BLaER1 treated with 17β-estradiol and CSF1 and Interleukin-3, amounts not matched to agents 10 nM and 100 nM (cell line): ENCODE measurements at regions not wholly inside any gene's neighbourhood (a gene's known extent, or its start where the extent isn't known, plus 50 kb on each side); places are given as distances from the start of the nearest gene placed in this dataset.
"Not testable (repeated sequence)": the region's sequence is repeated elsewhere in the genome, so short reads cannot be mapped to it uniquely, and the experiment has no call there.

Experiments used
- H3K27ac ChIP-seq, 11 experiments: shearing (Covaris generic); formaldehyde crosslinking; 2 replicates each; pipeline ENCODE4 v1.8.1; 2022
- H3K27me3 ChIP-seq, 11 experiments: shearing (Covaris generic); formaldehyde crosslinking; 2 replicates each; pipeline ENCODE4 v1.8.1; 2022
- H3K36me3 ChIP-seq, 11 experiments: shearing (Covaris generic); formaldehyde crosslinking; 2 replicates each; pipeline ENCODE4 v1.8.1; 2022
- H3K4me1 ChIP-seq, 10 experiments: shearing (Covaris generic); formaldehyde crosslinking; 2 replicates each; pipeline ENCODE4 v1.8.1; 2022
- H3K4me2 ChIP-seq, 11 experiments: shearing (Covaris generic); formaldehyde crosslinking; 2 replicates each; pipeline ENCODE4 v1.8.1; 2022
- H3K4me3 ChIP-seq, 10 experiments: shearing (Covaris generic); formaldehyde crosslinking; 2 replicates each; pipeline ENCODE4 v1.8.1; 2022
- H3K9ac ChIP-seq, 11 experiments: shearing (Covaris generic); formaldehyde crosslinking; 2 replicates each; pipeline ENCODE4 v1.8.1; 2022
- H3K9me3 ChIP-seq, 11 experiments: shearing (Covaris generic); formaldehyde crosslinking; replicated peaks in 1 of 11; 2 replicates each; pipeline ENCODE4 v1.8.1; 2022
- H4K20me1 ChIP-seq, 11 experiments: shearing (Covaris generic); formaldehyde crosslinking; 2 replicates each; pipeline ENCODE4 v1.8.1; 2022
- Cebpa-rat ChIP-seq, 11 experiments: shearing (Covaris generic); IDR thresholded peaks; 2 replicates each; pipeline ENCODE4 v1.8.1; 2022

DNA sequence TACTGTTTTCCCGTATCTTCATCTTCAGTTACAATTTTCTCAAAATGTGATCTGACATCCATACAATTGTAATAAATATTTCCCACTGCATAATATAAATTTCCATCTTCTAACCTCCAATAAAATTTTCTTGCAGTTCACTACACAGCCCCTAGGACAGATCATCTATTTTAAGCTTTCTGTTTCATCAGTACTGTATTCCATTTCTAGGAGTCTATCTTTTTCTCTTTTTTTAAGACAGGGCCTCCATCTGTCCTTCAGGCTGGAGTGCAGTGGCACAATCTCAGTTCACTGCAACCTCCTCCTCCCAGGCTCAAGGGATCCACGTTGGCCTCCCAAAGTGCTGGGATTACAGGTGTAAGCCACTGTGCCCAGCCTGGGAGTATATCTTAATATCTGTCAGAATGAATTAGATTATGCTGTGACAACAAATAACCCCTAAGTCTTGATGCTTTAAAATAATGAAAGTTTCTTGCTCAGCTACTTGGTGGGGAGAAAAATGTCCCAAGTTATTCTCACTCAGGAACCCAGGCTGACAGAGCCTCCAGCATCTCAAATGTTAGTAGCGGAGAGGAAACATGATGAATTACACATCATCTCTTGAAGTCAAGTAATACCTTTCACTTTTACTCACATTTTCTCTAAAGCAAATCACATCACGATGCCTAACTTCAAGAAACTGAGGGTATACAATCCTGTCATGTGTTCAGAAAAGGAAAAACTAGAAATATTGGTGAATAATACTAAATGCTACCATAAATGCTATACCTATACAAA lies 92.2 kb downstream of the BUD13 start:
- Histone ChIP-seq H3K36me3 (no peaks in the 10 kb centered on the region), H3K4me3 (no peak overlapping the region), H3K27ac (no peak overlapping the region), H3K9me3 (peaks cover 4 to 36% (median 13%) of the 10 kb centered on the region in 11 experiments; a peak in 14 of 22 replicates), H3K9ac (no peak overlapping the region), H4K20me1 (no peaks in the 10 kb centered on the region), H3K4me2 (no peak overlapping the region), H3K4me1 (no peaks in the 10 kb centered on the region), H3K27me3 (no peaks in the 10 kb centered on the region)
- no peak for TF ChIP-seq Cebpa-rat (IDR thresholded peaks at IDR 0.05)

DNA sequence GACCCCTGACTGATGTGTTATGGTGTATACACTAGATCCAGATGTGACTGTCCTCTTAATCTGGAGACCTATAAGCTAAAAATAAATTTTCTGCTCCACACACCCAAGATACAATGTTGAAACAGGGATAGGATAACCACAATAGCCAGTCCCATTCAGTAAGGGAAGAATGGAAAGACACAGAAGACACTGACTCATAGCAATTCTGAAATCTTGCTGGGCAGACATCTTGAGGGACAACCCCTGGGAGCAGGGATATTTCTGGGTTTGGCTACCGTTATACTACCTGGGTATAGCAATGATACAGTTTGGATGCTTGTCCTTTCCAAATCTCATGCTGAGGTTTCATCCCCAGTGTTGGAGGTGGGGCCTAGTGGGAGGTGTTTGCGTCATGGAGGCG lies 93.9 kb downstream of the BUD13 start:
- H3K27me3 ChIP-seq, result no peaks in the 10 kb centered on the region

DNA sequence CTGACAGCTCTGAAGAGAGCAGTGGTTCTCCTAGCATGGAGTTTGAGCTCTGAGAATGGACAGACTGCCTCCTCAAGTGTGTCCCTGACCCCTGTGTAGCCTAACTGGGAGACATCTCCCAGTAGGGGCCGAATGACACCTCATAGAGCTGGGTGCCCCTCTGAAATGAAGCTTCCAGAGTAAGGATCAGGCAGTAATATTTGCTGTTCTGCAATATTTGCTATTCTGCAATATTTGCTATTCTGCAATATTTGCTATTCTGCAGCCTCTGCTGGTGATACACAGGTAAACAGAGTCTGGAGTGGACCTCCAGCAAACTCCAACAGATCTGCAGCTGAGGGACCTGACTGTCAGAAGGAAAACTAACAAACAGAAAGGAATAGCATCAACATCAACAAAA lies 105.5 kb downstream of the BUD13 start:
- not testable (repeated sequence) for H3K4me2 ChIP-seq, H3K4me1 ChIP-seq, H3K9ac ChIP-seq, H4K20me1 ChIP-seq, H3K36me3 ChIP-seq, H3K27ac ChIP-seq, H3K4me3 ChIP-seq, H3K27me3 ChIP-seq
- H3K9me3 ChIP-seq, result peaks cover 30 to 47% (median 37%) of the 10 kb centered on the region in 11 experiments

More for the DNA sequence above, 93.9 kb downstream of the BUD13 start:
- Histone ChIP-seq H3K36me3 (no peaks in the 10 kb centered on the region), H3K9me3 (peaks cover 4 to 40% (median 15%) of the 10 kb centered on the region in 11 experiments; a peak in 14 of 22 replicates), H3K27ac (no peak overlapping the region), H4K20me1 (no peaks in the 10 kb centered on the region), H3K4me1 (no peaks in the 10 kb centered on the region), H3K4me3 (no peak overlapping the region), H3K4me2 (no peak overlapping the region), H3K9ac (no peak overlapping the region)
- TF ChIP-seq Cebpa-rat (IDR thresholded peaks at IDR 0.05), result no peak

DNA sequence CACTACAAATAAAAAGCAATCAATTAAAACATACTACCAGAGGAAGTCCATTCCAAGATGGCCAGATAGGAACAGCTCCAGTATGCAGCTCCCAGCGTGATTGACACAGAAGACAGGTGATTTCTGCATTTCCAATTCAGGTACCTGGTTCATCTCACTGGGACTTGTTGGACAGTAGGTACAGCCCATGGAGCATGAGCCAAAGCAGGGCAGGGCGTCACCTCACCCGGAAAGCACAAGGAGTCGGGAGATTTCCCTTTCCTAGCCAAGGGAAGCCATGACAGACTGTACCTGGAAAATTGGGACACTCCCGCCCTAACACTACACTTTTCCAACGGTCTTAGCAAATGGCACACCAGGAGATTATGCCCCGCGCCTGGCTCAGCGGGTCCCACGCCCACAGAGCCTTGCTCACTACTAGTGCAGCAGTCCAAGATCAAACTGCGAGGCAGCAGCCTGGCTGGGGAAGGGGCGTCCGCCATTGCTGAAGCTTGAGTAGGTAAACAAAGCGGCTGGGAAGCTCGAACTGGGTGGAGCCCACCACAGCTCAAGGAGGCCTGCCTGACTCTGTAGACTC lies 106.0 kb downstream of the BUD13 start:
- not testable (repeated sequence) for H3K27me3 ChIP-seq, H3K4me2 ChIP-seq, H4K20me1 ChIP-seq, H3K36me3 ChIP-seq, H3K4me1 ChIP-seq, H3K4me3 ChIP-seq, H3K9ac ChIP-seq, H3K27ac ChIP-seq
- peaks cover 30 to 46% (median 35%) of the 10 kb centered on the region in 11 experiments for H3K9me3 ChIP-seq

DNA sequence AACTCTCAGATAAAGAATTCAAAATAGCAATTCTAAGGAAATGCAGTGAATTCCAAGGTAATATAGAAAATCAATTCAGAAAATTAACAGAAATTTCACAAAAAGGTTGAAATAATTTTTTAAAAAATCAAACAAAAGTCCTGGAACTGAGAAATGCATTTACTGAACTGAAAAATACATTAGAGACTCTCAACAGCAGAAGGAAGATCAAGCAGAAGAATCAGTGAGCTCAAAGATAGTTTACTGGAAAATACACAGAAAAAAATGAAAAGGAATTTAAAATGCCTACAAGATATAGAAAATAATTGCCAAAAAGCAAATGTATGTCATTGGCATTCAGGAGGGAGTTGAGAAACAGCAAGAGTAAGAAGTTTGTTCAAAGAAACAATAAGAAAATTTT lies 107.3 kb downstream of the BUD13 start:
- no peak for TF ChIP-seq Cebpa-rat (IDR thresholded peaks at IDR 0.05)
- H3K9me3 ChIP-seq, result peaks cover 28 to 39% (median 31%) of the 10 kb centered on the region in 11 experiments
- H3K27ac ChIP-seq, result no peak overlapping the region
- H3K4me3 ChIP-seq, result no peak overlapping the region
- H3K36me3 ChIP-seq, result no peaks in the 10 kb centered on the region; a peak in 1 of 22 replicates
- H4K20me1 ChIP-seq, result no peaks in the 10 kb centered on the region
- H3K27me3 ChIP-seq, result no peaks in the 10 kb centered on the region
- H3K4me1 ChIP-seq, result no peaks in the 10 kb centered on the region
- no peak overlapping the region for H3K4me2 ChIP-seq
- no peak overlapping the region for H3K9ac ChIP-seq

DNA sequence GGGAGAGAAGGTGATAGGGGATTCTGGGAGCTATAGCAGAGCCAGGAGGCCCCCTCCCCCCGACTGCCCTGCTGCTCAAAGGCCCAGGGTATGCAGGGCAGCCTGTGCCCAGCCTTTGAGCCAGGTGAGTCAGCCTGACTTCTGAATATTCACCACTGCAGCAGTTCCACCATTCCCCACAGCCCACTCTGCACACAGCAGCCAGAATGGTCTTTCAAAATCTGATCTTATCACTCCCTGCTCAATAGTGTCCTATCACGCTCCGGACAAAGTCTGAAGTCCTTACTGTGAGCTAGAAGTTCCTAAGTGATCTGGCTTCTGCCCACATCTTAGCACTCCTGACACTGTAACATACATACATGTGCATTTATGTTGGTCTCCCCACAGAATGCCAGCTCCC lies 111.7 kb downstream of the BUD13 start:
- Histone ChIP-seq H3K36me3 (no peaks in the 10 kb centered on the region; a peak in 1 of 22 replicates), H3K27ac (no peak overlapping the region), H4K20me1 (no peaks in the 10 kb centered on the region), H3K4me3 (no peak overlapping the region), H3K9ac (no peak overlapping the region), H3K4me2 (no peak overlapping the region), H3K4me1 (no peaks in the 10 kb centered on the region), H3K27me3 (no peaks in the 10 kb centered on the region), H3K9me3 (peaks cover 15 to 20% (median 19%) of the 10 kb centered on the region in 11 experiments)
- no peak for TF ChIP-seq Cebpa-rat (IDR thresholded peaks at IDR 0.05)

DNA sequence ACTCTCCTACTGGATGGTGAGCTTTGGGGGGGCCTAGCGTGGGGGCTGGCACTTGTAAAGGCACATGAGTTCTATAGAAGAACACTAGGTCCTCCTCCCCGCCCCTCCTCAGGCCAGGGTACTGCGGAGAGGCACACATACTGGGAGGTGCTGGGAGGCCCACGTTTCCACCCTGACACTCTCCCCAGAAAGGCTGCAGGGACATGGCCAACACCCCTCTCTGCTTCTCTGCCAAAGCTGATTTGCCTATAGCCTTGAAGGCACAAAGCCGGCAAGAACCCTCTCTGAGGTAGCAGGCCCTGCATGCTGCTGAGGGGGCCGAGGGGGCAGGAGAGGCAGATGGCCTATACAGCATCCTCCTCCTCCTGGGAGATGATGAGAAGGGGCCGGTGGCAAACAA lies 112.8 kb downstream of the BUD13 start:
- H3K36me3 ChIP-seq, result no peaks in the 10 kb centered on the region; a peak in 1 of 22 replicates
- no peaks in the 10 kb centered on the region for H3K4me1 ChIP-seq
- no peak overlapping the region for H3K4me2 ChIP-seq
- no peak for TF ChIP-seq Cebpa-rat (IDR thresholded peaks at IDR 0.05)
- no peak overlapping the region for H3K9ac ChIP-seq
- H3K27me3 ChIP-seq, result no peaks in the 10 kb centered on the region
- H3K9me3 ChIP-seq, result peaks cover 11 to 17% (median 13%) of the 10 kb centered on the region in 11 experiments
- no peak overlapping the region for H3K27ac ChIP-seq
- no peak overlapping the region for H3K4me3 ChIP-seq
- no peaks in the 10 kb centered on the region for H4K20me1 ChIP-seq

DNA sequence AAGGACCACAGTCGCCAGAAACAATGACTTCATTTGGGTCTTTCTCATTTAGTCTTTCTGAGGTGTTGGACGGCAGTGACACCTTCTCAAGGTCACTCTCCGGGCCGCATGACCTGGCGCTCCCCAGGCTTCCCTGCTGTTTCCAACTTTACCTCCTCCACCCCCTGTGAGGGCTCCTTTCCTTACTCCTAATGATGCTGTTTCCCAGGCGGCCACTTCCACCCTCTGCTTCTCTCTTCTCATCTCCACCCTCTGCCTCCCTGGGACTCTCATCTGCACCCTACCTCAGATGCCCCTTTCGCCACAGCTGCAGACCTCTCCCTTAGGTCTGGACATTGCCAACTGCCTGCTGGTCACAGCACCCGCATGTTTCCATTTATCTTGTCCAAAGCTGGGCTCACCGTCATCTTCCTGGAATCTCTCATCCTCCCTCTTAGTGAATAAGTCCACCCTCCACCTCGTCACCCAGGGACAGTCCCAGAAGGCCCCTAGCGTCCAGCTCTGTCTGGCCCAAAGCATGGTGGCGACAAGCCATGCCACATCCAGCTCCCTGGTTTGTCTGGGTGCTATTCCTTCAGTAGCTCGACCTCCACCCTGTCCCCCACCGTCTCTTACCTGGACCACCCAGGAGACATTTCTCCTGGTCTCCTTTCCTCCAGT lies 113.8 kb downstream of the BUD13 start:
- Histone ChIP-seq H3K27ac (no peak overlapping the region), H3K27me3 (no peaks in the 10 kb centered on the region), H3K36me3 (no peaks in the 10 kb centered on the region), H3K9ac (no peak overlapping the region), H4K20me1 (no peaks in the 10 kb centered on the region), H3K4me2 (no peak overlapping the region), H3K4me1 (no peaks in the 10 kb centered on the region), H3K9me3 (peaks cover 9 to 16% (median 12%) of the 10 kb centered on the region in 11 experiments; a peak in 19 of 22 replicates), H3K4me3 (no peak overlapping the region)
- no peak; a peak in 1 of 22 replicates for TF ChIP-seq Cebpa-rat (IDR thresholded peaks at IDR 0.05)

DNA sequence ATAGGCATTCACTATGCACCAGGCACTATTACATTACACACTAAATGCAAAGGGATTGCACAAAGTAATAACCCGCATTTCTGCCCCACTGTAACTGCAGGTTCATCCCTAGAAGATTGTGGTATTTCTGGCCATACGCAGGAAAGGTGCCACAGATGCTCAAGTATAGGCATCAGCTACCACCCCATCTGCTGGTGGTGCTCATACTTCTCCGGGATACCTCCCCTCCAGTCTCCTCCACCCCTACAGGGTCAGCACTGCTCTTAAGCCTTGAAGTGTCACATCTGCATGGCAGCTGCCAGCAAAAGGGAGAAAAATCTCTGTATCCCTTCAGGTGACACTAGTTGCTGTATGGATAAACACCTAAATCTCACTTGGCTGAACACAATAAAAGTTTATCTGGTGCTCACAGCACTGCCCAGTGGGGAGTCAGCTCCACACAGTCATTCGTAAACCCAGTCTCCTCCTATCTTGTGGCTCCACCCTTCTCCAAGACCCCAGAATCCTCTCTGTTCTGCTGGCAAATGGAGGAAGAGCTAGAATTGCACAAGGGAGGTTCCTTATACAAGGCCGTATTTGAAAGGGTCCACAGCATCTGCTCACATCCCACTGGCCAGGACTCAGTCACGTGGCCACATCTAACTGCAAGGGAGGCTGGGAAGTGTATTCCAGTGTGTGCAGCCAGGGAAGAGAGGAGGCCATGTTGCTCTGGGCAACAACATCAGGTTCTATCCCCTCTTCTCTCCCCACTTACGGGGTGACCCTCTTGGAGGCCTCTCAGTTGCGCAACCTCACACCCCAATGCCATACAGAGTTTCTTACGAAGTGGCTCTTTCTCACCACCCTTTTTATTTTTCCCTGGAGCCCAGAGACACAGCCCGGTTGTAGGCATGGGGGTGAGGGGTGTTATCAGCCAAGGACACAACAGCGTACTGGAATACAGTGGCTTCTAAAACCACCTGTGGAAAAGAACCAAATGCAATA lies 114.7 kb downstream of the BUD13 start:
- H3K27ac ChIP-seq, result no peak overlapping the region
- no peak overlapping the region for H3K9ac ChIP-seq
- no peak overlapping the region for H3K4me2 ChIP-seq
- H4K20me1 ChIP-seq, result no peaks in the 10 kb centered on the region
- H3K4me3 ChIP-seq, result no peak overlapping the region
- H3K9me3 ChIP-seq, result peaks cover 9 to 17% (median 12%) of the 10 kb centered on the region in 11 experiments; a peak in 19 of 22 replicates
- TF ChIP-seq Cebpa-rat (IDR thresholded peaks at IDR 0.05), result peak in 4 of 11 experiments; percentile 31 to 55 (median 42); a peak in 5 of 22 replicates
- H3K4me1 ChIP-seq, result no peaks in the 10 kb centered on the region
- no peaks in the 10 kb centered on the region for H3K36me3 ChIP-seq
- no peaks in the 10 kb centered on the region for H3K27me3 ChIP-seq
